Ecto neural progenitor cell (in vitro differentiated cells): ENCODE measurements at regions not wholly inside any gene's neighbourhood (a gene's known extent, or its start where the extent isn't known, plus 50 kb on each side); places are given as distances from the start of the nearest gene placed in this dataset.
"Not testable (repeated sequence)": the region's sequence is repeated elsewhere in the genome, so short reads cannot be mapped to it uniquely, and the experiment has no call there.

ENCODE experiments used
- DNase-seq: peaks from one replicate; pipeline ENCODE4 v3.0.0-alpha.2; 2018; ENCODE audit warnings: low spot score

DNA sequence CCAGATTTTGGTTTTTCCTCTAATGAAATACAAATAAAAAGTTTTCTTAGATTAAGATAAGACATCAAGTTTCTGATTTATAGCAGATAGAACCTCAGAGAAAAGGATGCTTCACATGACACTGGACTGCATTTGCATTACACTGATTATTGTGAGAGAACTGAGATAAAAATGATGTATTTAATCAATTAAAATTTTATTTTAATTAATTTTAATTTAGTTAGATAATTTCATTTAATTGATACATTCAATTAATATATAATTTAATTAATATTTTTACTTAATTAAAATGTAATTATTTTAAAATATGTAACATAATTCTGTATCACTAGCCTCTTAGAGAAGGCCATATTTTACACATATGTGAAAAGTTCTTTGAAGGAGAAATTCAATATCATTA lies 759.4 kb downstream of the TTLL7 start:
- DNase-seq: not testable (repeated sequence)

DNA sequence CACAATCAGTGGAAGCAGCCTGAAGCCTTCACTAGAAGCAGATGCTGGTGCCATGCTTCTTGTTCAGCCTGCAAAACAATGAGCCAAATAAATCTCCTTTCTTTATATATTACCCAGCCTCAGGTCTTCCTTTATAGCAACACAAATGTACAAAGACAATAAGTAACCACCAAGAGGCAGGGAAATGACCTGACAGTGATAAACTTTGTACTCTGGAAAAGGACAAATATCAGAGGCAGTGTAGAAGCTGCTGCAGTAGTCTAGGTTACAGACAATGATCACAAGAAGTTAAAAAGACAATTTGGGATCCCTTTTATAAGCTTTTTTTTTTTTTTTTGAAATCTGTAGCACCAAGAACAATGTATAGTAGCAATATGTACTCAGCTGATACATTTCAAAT lies 760.3 kb downstream of the TTLL7 start:
- DNase-seq: not testable (repeated sequence)

DNA sequence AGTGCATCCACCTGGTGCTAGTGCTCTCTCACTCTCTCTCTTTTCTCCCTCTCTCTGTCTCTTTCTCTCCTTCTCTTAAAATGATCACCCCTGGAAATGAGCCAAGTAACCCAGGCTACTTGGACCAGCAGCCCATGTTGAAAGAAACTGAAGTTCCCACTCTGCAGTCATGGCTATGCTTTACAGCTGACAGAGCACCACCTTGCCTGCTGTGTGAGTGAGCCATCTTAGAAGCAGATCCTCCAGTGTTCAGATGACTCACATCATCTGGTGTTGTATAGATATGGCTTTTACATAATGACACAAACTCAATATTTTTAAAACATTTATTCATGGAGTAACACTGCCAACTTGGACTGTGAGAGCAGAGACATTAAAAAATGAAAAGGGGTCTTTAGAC lies 779.1 kb downstream of the TTLL7 start:
- DNase-seq: not testable (repeated sequence)

- not testable (repeated sequence) for DNase-seq
These were observed 780.8 kb downstream of the TTLL7 start for GRCh38 chr1:83218036-83218716.

DNA sequence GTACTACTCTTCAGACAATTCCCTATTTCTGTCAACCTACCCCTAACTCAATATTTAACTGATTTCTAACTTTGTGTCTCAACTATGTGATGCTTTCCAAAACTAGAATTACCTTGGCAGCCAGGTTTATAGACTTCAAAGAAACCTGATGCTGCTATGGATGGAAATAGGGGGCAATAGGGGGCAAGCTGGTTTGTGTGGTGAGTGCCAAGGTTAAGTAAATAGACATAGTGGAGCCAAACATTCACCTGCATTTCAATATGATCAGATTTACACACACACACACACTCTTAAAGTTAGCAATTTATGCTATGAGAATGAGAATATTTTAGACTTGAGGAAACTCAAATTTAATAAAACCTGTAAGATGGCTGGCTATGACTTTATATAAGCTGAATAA lies 784.6 kb downstream of the TTLL7 start:
- DNase-seq: not testable (repeated sequence)

DNA sequence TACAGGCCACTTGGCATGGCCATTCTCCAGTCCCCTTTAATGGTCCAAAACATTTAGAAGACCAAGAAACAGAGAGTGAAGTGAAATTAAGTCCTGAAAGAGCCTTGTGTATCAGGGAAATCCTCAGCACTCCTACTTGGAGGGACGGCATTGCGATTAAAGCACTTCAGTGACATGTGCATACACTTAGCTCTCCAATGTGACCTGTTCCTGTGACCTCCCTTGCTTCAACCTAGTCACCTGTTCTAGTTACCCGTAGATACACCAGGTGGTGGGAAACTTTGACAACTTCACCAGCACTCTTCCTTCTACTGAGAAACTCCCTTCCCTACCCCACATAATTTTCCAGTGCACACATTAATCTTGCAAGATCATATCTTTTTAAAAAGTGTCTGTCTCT lies 785.3 kb downstream of the TTLL7 start:
- not testable (repeated sequence) for DNase-seq

DNA sequence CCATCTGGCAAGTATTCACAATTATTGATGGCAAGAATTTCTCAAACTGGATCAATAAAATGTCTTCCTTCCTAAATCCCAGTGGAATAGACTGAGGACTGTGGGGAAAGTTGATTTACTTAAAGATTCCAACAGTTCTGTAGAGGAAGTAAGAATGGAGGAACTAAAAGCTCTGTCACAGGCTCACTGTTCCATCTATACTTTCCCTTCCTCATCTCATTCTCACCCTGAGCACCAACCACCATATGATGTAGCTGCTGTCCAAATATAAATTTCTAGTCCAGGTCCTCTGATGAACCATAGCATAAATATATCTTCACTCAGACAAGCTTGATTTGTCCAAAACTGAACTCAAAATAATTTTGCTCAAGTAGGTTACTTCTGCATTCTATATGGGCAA lies 786.9 kb downstream of the TTLL7 start:
- not testable (repeated sequence) for DNase-seq

DNA sequence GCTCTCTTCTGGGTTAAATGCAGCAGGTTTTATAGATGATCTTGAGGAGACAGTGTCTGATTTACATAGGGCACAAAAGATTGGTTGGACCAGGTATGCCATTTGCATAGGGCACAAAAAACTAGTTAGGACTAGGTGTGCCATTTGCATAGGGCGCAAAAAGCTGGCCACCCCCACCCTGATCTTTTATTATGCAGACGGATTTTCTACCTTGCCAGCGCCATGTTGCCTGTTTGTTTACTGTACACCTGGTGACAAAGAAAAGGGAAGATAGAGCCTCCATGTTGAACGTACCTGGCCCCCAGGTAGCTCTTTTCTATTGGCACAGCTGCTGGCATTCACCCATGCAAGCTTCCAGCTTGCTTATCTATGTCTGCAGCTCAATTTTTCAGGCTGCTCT lies 790.4 kb downstream of the TTLL7 start:
- DNase-seq: not testable (repeated sequence)

- DNase-seq: not testable (repeated sequence)
These were observed 804.3 kb downstream of the TTLL7 start for GRCh38 chr1:83194610-83195009.

DNA sequence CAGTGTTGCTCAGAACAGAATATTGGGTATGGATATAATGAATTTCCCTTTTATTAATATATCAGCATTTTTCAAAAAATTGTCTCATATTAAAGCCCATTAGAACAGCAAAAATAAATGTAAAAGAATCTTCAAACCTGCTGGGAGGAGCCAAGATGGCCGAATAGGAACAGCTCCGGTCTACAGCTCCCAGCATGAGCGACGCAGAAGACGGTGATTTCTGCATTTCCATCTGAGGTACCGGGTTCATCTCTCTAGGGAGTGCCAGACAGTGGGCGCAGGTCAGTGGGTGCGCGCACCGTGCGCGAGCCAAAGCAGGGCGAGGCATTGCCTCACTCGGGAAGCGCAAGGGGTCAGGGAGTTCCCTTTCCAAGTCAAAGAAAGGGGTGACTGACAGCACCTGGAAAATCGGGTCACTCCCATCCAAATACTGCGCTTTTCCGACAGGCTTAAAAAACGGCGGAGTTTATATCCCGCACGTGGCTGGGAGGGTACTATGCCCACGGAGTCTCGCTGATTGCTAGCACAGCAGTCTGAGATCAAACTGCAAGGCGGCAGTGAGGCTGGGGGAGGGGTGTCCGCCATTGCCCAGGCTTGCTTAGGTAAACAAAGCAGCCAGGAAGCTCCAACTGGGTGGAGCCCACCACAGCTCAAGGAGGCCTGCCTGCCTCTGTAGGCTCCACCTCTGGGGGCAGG lies 816.8 kb downstream of the TTLL7 start:
- DNase-seq: not testable (repeated sequence)

GRCh38 chr1:83180621-83181020 lies 818.3 kb downstream of the TTLL7 start:
- DNase-seq: not testable (repeated sequence)

- not testable (repeated sequence) for DNase-seq
These were observed 831.3 kb downstream of the TTLL7 start for GRCh38 chr1:83167634-83168033.

DNA sequence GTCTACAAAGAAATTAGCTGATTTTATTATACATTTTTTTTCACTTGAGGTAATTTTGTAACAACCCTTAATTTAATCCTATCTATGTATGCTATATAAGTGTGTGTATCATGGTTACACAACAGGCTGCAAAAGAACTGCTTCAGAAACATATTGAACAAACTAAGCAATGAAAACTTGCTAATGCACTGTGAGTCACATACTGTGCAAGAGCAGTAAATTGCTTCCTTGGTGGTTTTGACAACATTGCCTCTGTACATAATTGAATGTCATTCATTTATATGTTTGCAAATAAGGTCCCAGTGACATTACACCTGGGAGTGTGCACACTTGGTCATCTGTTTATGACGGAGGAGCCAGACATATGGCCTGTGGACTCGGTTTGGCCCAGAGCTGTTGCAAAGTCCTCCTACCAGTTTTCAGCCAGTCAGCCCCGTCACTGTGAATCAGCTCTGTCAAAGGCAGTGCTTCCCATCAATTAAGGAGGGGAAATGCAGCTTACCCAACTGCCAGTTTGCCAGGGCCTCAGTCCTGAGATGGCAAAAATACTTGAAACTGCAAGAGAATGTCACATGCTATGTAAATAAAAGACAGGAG lies 835.0 kb downstream of the TTLL7 start:
- DNase-seq: not testable (repeated sequence)

DNA sequence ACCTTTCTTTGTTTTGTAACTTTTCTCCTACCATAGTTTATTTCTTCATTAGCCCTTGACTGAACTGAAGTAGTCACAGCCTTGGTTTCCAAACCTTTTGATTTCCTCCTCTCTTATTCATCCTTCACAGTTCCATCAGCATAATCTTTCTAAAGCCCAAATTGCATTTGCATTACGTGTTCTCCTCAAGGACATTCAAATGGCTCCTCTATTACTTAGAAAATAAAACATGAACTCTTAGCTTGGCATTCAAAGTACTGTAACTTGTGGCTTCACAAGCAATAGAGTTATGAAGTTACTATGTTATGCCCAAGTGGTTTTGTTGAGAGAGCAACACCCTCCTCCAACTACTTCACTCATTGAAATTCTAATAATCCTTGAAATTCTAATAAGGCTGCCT lies 840.0 kb downstream of the TTLL7 start:
- not testable (repeated sequence) for DNase-seq

DNA sequence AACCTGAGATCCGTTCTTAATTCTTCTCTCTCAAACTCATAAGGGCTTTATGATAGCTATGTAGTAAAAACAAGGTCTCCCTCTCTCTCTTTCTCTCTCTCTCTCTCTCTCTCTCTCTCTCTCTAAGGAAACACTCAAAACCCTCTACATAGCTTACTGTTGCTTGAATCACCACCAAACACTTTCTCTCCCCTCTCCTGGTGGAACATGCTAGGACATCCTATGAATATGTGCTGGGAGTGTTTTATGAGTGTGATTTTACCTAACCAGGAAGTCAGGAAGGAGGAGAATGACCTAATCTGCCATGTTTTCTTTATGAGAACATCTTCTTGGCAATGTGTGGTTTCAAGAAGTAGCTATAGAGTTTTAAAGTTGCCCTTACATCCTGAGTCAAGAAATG lies 844.6 kb downstream of the TTLL7 start:
- not testable (repeated sequence) for DNase-seq

- not testable (repeated sequence) for DNase-seq
These were observed 847.6 kb downstream of the TTLL7 start for GRCh38 chr1:83151167-83151898.

DNA sequence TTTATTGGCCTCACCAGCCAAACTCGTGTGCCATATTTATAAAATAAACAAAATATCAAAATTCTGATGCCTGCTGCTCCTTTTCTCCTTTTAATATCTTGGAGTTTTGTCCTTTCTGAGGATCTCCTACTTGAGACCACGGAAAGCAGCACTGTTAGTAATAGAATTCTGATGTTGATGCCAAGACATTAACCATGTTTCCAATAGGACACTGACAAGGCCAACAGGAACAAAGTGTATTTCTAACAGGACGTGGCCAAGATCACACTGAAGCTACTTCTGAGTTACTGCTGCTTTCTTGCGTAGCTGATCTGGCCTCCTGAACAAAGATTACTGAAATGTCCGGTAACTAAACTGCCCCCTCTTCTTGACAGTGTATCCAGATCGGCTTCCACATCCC lies 848.5 kb downstream of the TTLL7 start:
- DNase-seq: not testable (repeated sequence)

GRCh38 chr1:83145820-83146219 lies 853.1 kb downstream of the TTLL7 start:
- not testable (repeated sequence) for DNase-seq

GRCh38 chr1:83142802-83143201 lies 856.1 kb downstream of the TTLL7 start:
- not testable (repeated sequence) for DNase-seq

DNA sequence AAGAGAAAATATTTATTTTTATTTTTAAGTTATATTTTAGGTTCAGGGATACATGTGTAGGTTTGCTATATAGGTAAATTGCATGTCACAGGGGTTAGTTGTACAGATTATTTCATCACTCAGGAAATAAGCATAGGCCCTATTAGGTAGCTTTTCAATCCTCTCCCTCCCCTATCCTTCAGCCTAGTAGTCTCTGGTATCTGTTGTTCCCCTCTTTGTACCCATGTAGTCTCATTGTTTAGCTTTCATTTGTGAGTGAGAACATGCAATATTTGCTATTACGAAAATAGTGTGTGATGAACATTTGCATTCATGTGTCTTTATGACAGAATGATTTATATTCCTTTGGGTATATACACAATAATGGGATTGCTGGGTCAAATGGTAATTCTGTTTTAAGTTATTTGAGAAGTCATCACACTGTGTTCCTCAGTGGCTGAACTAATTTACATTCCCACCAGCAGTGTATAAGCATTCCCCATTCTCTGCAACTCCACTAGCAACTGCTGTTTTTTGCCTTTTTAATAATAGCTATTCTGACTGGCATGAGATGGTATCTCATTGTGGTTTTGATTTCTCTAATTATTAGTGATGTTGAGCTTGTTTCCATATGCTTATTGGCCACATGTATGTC lies 863.3 kb downstream of the TTLL7 start:
- not testable (repeated sequence) for DNase-seq

GRCh38 chr1:83134322-83135014 lies 864.5 kb downstream of the TTLL7 start:
- not testable (repeated sequence) for DNase-seq

DNA sequence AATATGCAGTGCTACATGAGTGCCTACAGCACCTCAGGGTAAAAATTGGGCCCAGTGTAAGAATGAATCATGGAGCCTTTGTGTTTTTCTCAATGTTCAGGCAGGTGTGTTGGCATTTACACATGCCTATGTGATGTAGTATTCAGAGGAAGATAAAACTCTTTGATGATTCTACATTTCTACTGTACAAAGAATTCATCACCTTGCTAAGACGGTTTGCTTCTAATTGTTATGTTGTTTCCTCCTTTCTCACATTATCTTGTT lies 867.3 kb downstream of the TTLL7 start:
- DNase-seq: no peak
